GM19023 (cell line): ENCODE measurements at regions not wholly inside any gene's neighbourhood (a gene's known extent, or its start where the extent isn't known, plus 50 kb on each side); places are given as distances from the start of the nearest gene placed in this dataset.
A peak's percentile ranks its signal among the peaks of the same experiment; 100 is the strongest.

Source experiments
- ATAC-seq: cut with Tn5 transposase; IDR thresholded peaks from one replicate; pipeline ENCODE4 v1.9.1; 2021; ENCODE audit warnings: mild to moderate bottlenecking, moderate library complexity; ENCODE audit not compliant: unreplicated experiment

DNA sequence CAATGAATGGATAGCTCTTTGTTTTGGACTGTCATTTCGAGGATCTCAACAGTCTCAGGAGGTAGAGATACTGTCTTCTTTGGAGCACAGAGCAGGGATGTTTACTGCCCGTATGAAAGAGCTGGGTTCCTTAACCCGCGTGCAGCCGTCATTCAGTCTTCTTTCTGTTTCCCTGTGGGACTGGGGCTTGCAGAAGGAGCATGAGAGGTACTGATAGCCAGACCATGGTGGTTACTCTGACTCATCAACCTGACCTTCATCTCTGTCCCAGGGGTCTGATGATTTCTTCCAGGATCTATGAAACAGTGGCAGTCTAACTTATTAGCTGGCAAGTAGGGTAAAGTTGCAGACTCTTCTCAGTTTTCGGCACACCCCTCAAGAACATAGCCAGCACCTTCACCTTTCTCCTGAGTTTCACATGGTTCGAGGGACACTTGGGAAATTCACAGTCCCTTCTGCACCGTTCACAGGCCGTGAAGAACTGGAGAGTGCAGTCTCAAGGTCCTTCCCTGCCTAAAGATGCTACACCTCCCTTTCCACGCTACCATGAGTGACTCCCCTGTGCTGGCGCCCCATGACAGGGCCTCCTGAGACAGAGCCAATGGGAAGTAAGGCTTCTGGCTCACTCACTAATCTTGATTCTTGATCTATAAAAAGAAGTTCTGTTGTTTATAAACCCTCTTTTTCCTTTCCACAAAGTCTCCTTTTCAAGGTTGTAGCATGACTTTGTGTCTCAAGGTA lies 226.2 kb downstream of the MC4R start:
- ATAC-seq, result peak; percentile 71

DNA sequence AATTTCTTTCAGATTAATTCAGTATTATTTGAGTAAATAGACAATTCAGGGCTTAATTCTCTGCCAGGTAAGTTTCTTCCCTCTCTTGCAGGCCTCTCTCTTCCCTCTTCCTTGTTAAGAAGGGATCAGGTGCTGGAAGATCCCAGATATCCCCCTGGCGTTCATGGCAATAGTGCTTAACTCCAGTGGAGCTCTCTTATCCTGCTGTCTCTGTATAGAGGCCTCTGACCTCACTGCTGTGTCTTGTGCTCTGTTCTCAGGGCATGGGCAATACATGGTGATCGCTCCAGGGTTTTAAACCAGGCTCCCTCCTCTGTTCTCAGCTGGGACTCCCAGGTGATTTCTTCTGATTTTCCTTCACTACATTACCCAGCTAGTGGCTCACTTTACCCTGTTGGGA lies 226.8 kb downstream of the MC4R start:
- peak; percentile 22 for ATAC-seq

- ATAC-seq, result no peak
These were observed 235.0 kb downstream of the PMAIP1 start for GRCh38 chr18:60134806-60135205.

DNA sequence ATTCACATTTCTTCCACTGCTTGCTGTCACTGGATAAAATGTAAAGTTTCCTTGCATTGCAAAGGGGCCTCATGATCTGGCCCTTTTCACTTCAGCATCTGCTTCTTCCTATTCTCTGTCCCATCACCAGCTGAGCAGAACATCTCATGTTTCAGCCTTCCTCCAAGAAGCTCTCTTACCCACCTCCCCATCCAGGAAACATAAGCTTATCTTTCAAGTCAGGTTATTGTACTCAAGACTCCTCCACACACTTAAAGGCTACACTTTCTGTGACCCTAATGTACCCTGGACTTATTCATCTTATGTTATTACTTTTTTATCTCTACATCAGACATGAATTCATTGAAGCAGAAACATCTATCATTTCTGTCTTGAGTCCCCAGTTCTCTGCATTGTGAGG lies 230.5 kb downstream of the PMAIP1 start:
- ATAC-seq, result no peak

DNA sequence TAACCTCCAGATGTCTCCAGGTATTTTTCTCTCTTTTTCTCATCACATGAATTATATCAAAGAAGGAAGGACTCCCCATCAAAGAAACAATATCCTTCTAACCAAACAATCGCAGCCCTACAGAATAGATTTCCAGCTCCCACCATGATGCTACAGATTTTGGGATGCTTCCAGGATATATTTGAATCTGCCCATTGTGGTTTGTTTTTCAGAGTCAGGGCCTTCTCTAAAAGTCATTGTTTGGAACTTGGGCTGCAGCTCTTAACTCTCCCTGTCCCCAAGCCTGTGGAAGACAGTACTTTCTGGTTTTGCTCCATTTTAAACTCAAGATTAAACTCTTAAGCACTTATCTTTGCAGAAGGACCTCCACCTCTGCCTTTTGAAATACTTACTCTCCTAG lies 223.2 kb downstream of the PMAIP1 start:
- no peak for ATAC-seq

GRCh38 chr18:60122339-60122738 lies 222.5 kb downstream of the PMAIP1 start:
- ATAC-seq, result no peak

DNA sequence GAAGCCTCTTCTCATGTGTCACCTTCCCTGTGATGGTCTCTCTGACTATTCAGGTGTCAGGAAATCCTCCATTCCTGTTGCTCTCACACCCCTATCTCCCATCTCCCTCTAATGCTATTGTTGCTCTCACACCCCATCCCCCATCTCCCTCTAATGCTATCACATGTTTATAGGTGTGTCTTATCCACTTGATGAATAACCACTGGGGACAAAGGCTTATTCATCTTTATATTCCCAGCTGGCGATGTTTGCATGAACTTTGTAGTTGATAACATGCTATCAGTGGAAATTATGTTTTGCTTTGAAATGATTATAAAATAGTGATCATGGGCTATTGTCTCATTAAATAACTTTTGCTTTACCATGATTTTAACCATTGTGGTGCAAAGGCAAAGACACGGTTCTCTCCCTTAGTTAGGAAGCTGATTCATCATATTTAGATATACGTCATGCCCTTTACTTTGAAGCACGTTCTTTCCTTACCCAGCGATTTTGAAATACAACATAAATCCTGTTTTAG lies 220.5 kb downstream of the PMAIP1 start:
- no peak for ATAC-seq

DNA sequence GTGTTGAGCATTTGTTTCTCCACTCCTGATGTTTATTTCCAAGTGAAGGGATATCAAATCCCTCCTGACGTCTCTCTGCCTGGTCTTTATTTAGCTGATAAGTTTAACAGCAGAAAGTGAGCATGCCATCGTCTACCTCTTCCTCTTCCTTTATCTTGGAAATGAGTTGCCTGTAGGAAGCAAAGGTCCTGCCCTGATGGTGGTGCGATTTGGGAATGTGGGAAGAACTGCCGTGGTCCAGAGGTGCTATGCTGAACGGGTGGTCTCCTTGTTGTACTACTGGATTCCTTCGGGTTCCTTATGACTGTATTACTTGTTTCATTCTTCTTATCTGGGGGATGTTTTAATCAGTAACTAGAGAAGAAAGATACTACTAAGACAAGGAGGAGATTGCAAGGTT lies 217.5 kb downstream of the PMAIP1 start:
- ATAC-seq, result no peak

- ATAC-seq, result no peak
These were observed 213.6 kb downstream of the PMAIP1 start for GRCh38 chr18:60113396-60113795.

DNA sequence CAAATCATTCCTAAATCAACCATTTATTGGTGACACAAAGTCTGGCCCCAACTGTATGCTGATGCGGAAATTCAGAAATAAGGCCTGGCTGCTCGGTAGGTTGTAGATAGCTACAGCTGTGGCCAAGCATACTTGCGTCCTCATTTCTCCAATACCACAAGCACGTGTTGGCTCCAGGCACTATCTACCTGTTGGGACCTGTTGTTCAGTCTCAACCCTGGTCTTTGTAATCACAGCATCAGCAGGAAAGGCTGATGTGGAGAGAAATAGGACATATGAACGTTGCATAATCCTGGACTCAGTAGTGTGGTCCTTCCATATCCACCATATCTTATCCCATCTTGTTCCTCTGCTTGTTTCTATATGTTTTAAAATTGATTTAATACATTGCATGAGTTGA lies 212.6 kb downstream of the PMAIP1 start:
- ATAC-seq, result no peak

GRCh38 chr18:60111525-60111924 lies 211.7 kb downstream of the PMAIP1 start:
- ATAC-seq, result no peak

DNA sequence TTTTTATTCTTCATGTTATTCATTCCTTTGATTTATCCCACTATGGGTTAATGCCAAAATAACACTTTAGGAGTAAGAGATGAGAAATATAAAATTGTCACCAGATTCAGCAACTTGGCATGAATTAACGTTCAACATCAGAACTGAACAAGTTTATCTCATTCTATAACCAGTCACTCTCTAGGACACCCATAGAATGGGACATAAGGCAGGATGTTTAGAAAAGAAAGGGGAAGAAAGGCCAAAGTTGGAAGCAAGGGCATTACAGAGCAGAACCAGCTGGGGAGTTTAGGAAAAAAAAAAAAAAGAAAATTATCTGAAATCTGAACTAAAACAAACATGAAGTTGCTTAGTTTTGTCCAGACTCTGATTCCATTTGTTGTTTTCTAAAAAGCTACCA lies 211.0 kb downstream of the PMAIP1 start:
- ATAC-seq, result no peak

DNA sequence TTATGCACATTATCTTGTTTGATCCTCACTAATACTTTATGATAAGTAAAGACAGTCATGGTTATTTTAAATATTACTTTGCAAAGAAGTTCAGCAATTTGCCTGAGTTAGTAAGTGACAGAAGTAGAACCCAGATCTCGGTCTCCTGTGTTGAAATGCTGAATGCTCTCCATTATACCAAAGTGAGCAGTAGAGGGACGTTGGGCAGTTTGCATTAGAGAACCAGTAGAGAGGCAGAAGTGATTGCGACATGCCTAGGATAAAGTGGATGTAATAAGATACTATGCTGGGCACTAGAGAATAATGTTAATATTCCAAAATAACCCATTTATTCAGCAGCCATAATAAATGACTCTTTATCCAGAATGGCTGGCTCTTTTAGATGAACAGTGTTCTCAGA lies 201.0 kb downstream of the PMAIP1 start:
- no peak for ATAC-seq

DNA sequence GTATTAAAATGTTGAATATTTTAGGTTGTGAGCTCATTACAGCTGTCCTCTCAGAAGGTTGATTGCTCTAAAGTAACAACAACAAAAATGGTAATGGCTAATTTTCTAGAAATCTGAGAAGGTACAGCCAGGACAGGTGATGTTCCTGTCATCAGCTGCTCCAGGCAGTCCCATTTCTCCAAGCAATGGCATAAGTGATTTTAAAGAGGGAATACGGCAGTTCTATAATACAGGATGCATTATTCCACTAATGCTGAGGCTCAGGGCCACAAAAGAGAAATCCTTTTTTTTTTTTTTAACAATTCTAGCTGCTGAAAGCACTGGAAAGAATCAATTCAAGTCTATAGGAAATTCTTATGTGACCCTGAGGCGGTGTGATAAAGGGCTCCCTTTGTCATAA lies 199.9 kb downstream of the PMAIP1 start:
- ATAC-seq, result no peak

GRCh38 chr18:60096428-60096827 lies 196.6 kb downstream of the PMAIP1 start:
- no peak for ATAC-seq

- ATAC-seq, result no peak
These were observed 192.3 kb downstream of the PMAIP1 start for GRCh38 chr18:60092073-60092472.

DNA sequence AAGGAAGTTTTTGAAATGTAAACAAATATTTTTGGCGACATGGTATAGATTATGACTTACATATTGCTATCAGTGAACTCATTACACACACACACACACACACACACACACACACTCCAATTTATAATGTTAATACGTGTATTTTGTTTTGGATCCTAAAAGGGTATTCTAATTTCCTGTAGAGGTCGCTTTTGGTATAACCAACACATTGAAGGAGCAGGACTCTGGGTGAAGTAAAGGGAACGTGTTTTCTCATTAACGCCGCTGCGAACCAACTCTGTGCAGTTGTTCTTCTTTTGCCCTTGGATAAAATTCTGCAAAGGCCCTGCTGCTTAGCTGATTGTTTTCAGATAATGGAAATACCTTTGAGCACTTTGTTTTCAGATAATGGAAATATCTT lies 190.4 kb downstream of the PMAIP1 start:
- no peak for ATAC-seq

DNA sequence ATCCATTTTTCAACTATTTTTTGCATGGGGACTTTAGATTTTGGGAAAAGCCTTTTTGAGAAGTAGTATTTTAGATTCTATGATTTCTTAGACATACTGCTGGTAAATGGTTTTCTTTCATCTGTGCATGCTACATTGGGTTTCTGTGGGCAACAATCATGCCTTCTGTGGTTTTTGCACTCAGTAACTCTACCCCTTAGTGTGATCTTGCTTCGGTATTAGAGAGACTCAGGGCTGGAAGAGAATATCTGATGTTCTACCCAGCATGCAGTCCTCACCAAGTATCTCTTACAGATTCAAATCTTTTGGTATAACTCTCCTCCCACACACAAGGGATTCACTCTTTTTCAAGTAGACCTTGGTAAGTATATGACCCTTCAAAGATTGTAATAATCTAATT lies 183.0 kb downstream of the PMAIP1 start:
- no peak for ATAC-seq

GRCh38 chr18:60082282-60082681 lies 182.5 kb downstream of the PMAIP1 start:
- ATAC-seq, result no peak

GRCh38 chr18:60075477-60075876 lies 175.7 kb downstream of the PMAIP1 start:
- no peak for ATAC-seq

DNA sequence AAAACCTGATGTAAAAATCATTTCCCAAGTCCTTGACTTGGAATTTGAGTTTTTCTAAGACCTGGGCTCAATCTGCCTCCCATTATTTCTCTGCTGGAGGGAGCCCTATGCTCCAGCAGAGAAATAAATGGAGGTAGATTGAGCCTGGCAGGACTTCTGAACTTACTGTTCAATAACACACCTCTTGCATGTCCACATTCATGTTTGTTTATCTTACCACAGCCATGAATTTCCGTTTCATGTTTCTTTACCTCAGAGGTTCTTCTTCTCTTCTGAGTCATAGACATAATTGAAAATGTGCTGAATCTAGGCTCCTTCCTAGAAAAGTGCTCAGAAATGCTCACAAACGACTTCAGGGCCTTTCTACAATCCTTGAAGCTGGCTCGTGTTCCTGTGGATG lies 170.8 kb downstream of the PMAIP1 start:
- ATAC-seq, result no peak

DNA sequence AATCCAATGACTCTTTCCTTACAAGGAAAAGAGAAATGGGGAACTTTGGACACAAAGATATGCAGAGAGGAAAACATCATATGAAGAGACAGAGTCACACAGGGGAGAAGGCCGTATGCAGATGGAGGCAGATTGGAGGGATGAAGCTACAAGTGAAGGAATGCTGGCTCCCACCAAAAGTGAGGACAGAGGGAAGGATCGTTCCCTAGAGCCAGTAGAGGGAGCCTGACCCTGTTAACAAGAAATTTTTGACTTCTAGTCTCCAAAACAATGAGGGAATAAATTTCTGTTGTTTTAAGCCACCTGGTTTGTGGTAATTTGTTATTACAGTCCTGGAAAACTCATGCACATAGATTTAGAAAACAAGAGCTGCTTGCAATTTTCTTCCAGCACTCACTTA lies 169.3 kb downstream of the PMAIP1 start:
- ATAC-seq, result no peak
